ENCODE measurements at regions not wholly inside any gene's neighbourhood (a gene's known extent, or its start where the extent isn't known, plus 50 kb on each side); places are given as distances from the start of the nearest gene placed in this dataset.
"Not testable (repeated sequence)": the region's sequence is repeated elsewhere in the genome, so short reads cannot be mapped to it uniquely, and the experiment has no call there.

DNA sequence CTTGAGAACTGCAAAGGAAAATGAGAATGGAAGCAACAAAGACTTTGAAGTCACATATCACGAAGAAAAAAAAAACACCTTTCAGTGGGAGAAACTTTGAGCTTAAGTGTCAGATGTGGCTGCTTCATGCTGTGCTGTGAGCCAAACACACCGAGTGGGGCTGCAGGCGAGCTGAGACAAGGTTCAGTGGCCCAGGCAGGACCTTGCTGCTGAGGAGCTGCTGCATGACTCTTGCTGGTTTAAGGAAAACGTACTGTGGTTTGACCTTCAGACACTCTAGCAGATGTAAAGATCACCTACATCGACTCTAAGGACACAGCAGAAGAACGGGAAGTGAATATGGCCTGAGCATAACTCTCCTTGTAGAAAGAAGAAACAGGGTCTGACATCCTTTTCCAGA is 118.1 kb upstream of the OR4E1 start:
- DNase-seq: no peak

DNA sequence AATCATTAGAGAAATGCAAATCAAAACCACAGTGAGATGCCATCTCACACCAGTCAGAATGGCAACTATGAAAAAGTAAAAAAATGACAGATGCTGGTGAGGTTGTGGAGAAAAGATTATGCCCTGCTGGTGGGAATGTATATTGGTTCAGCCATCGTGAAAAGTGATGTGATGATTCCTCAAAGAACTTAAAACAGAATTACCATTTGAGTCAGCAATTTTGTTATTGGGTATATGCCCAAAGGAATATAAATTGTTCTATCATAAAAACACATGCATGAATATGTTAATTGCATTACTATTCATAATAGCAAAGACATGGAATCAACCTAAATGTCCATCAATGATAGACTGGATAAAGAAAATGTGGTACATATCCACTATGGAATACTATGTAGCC is 115.1 kb upstream of the OR4E1 start:
- DNase-seq: not testable (repeated sequence)

DNA sequence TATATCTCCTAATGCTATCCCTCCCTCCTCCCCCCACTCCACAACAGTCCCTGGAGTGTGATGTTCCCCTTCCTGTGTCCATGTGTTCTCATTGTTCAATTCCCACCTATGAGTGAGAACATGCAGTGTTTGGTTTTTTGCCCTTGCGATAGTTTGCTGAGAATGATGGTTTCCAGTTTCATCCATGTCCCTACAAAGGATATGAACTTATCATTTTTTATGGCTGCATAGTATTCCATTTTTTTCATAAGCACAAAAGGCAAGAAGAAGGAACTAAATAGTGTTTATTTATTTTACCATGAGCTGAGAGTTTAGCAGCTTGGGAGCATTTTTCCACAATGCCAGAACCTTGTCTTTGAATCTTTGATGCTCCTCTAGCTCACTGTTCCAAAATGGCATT is 113.6 kb upstream of the OR4E1 start:
- DNase-seq: not testable (repeated sequence)

DNA sequence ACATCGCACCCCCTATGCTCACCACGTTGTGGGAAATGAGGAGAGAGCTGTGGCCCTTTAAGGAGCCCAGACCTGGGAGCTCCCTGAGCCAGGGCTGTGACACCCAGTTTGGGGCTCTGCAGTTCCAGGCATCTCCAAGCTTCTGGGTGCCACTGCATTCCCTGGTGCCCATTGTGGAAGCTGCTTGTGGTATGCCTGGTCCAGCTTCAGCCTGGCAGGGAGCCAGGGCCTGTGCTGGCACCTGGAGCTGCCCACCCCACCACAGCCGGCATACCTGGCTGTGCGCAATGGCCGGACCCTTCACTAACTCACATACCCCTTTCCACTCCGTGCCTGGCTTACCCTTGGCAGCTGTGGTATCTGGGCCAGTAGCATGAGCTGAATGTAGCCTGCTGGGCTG is 107.9 kb upstream of the OR4E1 start:
- DNase-seq: no peak

DNA sequence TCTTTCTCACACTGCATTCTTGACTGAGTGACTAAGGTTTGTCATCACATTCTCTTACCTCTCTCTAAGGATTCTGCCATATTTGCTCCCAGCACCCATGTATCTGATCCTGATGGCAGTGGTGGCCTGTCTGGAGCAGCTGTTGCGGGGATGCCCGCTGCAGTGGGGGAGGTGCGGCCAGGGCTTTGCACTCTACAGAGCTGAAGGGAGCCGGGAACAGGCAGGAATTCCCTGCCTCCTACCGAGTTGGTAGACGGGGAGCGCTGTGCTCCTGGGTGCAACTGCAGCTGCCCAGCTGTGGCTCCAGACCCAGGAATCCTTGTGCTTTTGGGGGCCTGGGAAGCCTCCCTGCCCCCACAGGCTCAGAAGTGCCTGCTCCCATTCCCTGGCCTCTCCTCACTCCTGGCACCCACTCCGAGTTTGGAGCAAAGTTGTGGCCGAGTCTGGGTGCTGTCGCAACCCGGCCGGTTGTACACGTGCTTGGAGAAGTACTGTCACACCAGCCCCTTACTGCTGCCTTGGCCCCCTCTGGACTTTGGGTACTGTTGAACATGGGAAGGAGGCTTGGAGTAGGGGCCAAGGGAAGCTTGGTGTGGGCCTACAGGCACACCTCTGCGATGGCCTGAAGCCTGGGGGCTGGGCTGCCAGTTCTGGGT is 106.9 kb upstream of the OR4E1 start:
- no peak for DNase-seq

DNA sequence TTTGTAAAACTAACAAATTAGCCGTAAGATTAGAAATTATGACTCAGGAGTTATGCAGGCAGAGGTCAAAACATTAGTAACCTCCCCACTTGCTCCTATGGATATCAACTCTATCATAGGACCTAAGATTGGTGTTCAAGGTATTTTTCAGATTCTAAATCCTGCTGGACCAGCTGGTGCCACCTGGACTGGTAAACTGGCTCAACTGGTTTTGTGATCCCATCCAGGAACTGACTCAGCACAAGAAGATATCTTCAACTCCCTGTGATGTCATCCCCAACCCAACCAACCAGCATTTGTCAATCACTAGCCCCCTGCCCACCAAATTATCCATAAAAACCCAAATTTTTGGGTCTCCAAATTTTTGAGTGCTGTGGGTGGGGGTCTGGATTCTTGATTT is 98.1 kb upstream of the OR4E1 start:
- no peak for DNase-seq

DNA sequence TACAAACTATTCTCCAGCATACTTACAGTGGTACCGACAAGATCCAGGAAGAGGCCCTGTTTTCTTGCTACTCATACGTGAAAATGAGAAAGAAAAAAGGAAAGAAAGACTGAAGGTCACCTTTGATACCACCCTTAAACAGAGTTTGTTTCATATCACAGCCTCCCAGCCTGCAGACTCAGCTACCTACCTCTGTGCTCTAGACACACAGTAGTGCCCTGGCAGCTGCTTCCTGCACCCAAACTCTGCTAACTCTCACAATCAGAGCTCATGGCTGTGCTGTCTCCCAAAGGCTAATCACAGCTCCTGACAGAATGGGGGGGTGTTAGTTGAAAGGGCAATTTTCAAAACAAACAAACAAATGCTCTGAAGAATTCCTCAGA is 95.2 kb upstream of the OR4E1 start:
- no peak for DNase-seq

DNA sequence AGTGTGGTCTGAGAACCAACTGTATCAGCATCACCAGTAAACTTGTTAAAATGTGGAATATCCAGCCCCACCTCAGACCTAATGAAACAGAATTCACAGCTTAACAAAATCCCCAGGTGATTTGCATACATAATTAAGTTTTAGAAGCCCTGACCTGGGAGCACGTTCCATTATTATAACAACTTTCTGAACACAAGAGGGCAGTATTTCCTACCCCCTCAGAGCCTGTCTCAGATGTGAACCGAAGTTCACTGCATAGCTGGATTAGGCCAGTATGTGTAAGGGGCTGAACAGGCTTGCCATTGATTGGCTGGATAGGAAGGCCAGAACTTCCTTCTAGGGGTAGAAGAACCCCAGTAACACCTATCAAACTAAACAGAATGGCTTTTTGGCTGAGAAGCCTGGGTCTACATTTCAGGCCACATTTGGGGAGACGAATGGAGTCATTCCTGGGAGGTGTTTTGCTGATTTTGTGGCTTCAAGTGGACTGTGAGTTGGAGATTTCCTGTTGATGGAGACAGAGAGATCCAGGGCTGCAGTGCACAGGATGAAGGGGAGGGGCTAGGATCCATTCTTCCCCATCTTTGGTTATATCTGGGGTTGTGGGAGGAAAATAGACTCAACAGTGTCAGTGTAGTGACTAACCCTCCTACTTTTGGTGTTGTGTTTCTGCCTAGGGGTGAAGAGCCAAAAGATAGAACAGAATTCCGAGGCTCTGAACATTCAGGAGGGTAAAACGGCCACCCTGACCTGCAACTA is 94.7 kb upstream of the OR4E1 start:
- DNase-seq: peak; percentile 16 to 49

DNA sequence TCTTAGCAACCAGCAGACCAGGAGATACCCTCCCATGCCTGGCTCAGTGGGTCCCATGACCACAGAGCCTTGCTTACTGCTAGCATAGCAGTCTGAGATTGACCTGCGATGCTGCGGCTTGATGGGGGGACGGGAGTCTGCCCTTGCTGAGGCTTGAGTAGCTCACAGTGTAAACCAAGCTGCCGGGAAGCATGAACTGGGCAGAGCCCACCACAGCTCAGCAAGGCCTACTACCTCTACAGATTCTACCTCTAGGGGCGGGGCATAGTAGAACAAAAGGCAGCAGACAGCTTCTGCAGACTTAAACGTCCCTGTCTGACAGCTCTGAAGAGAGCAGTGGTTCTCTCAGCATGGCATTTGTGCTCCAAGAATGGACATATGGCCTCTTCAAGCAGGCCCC is 86.7 kb upstream of the OR4E1 start:
- DNase-seq: not testable (repeated sequence)

DNA sequence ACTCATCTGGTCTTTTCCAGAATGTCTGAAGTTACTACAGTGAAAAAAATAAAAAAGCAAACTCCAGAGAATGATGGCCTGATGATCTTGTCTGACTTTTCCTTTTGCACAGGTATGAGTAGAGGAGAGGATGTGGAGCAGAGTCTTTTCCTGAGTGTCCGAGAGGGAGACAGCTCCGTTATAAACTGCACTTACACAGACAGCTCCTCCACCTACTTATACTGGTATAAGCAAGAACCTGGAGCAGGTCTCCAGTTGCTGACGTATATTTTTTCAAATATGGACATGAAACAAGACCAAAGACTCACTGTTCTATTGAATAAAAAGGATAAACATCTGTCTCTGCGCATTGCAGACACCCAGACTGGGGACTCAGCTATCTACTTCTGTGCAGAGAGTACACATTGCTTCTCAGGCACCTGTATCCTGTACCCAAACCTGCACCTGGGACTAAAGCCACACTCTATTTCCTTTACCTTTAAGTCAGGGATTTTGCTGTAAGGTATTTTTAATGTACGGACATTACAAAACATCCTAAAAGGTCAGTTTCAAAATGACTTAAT is 75.8 kb upstream of the OR4E1 start:
- DNase-seq: no peak

DNA sequence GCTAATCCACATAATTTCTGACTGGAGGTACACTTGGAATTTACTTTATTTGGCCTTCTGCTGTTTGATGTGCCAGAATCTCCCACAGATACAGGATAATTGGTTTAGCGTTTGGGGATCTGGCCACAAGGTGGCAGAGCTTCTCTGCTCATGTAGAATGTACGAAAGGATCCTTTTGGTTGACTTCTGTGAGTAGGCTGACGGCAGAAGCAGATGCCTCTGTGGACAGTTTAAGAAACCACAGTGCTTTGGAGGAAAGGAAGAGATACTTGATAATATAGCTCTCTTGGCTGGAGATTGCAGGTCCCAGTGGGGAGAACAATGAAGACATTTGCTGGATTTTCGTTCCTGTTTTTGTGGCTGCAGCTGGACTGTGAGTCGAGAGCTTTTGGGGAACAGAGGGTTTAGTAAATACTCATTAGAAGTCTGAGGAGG is 75.3 kb upstream of the OR4E1 start:
- DNase-seq: peak; percentile 25 to 58

DNA sequence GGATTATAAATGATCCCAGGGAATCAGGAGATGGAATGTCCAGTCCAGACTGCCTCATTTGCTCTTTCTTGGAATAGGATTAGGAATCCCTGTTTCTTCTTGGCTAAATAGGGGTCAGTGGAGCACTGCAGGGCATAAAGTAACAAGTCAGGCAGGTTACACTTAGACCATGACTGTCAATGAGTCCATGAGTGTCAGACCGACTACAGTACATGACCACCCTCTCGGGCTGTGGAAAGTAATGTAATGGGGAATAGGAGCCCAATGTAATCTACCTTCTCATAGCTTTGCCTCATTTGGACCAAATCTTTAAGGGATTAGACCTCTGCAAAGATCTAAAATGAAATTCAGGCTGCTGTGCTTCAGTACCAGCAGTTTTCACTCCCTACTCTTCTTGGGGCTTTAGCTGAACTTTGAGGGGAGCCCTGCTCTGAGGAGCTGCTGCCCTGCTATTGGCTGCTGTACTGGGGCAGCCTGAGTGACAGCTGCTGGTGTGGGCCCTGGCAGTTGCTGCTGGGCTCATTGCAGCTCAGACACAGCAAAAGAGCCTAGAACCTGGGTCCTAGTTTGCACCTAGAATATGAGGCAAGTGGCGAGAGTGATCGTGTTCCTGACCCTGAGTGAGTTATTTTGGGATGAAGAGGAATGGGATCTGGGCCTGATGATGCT is 62.2 kb upstream of the OR4E1 start:
- DNase-seq: peak in 1 of 2 donors; percentile 26

DNA sequence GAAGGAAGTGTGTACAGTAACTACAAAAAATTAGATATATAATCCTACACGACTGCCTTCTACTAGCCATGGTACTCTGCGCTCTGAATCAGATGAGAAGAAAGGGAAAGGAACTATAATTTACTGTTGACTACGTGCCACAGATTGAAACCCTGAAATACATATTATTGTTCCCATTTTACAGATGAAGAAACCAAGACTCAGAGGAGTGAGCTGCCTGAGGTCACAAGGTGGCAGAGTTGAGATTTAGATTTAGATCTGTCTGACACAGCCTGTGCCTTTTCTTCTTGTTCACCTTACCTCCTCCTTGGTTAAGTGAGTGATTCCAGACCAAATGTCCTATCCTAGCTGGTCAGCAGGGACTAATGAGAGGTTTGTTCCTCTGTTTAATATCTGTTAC is 61.6 kb upstream of the OR4E1 start:
- no peak for DNase-seq

DNA sequence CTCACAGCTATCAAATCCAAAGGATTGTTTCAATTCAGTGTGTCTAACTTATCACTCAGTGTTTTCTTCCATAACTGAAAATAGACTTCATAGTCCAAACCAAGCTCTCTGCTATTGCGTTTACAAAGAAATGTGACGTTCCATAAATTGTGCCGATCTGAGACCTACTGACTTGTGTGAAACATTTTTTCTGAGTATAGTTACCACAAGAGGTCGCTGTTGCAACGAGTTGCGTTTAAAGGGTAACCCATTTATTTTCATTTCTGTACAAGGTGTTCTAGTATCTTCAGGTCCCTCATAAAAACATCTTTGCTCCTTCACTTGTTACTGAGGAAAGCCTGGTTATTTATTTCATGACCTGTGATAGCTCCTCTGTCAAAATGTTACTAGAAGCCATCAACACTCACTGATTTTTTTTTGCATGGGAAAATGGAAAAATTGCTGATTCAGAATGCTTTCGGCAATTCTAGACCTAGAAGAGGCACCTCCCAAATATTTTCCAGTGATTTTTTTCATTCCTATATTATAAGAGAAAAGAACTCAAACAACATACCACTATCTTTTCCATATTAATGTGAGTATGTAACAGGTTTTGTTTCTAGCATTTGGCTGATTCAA is 60.9 kb upstream of the OR4E1 start:
- peak; percentile 33 to 74 for DNase-seq

DNA sequence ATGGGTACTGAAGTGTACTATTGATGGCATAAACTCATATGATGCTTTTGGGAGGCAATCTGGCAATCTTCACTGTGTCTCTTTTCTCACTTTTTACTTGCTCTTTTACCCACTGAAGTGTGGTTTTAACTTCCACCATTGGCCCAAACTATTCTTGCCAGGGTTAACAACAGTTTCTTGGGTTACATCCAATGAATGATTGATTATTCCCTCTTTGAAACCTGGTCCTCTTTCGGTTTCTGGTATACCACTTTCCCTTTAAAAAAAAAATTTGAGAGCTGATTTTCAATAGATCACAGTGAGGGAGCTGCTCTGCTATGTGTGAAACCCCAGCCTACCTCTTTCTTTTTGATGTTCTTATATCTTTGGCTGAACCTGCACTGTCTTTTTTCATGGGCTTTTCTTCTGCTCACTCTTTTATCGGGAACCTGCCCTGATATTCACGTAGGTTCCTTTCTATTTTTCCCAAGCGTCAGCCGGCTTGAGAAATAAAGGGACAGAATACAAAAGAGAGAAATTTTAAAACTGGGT is 56.1 kb upstream of the OR4E1 start:
- no peak for DNase-seq

DNA sequence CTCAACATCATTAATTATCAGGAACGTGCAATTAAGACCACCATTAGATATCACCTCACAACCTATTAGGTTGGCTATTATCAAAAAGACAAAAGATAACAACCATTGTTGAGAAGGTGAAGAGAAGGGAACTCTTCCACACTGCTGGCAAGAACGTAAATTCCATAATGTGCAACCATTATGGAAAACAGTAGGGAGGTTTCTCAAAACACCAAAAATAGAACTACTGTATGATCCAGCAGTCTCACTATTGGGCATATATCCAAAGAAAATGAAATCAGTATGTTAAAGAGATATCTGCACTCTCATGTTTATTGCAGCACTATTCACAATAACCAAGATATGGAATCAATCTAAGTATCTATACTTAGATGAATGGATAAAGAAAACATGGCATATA is 51.6 kb upstream of the OR4E1 start:
- no peak for DNase-seq

DNA sequence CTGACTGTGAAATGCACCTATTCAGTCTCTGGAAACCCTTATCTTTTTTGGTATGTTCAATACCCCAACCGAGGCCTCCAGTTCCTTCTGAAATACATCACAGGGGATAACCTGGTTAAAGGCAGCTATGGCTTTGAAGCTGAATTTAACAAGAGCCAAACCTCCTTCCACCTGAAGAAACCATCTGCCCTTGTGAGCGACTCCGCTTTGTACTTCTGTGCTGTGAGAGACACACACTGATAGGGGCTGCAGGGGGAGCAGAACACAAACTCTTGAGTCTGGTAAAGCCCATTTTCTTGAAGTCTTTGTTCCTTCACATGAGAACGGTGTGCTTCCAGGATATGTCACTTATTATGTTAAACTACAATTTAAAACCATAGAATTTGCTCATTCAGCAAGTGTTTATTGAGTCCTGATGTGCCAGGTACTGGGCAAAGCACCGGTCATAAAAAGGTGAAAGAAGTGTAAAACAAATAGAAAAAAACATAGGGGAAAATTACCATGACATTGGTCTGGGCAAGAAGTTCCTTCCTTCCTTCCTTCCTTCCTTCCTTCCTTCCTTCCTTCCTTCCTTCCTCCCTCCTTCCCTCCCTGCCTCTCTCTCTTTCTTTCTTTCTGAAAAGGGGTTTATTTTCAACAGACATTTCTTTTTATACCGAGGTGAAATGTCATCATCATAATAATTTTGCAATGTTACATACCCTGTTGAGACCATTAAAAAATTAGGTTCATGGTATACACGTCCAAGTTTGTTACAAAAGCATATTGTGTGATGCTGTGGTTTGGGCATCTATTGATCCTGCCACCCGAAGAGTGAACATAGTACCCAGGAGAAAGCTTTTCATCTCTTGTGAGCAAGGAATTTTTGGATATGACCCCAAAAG is 50.7 kb upstream of the OR4E1 start:
- no peak for DNase-seq

DNA sequence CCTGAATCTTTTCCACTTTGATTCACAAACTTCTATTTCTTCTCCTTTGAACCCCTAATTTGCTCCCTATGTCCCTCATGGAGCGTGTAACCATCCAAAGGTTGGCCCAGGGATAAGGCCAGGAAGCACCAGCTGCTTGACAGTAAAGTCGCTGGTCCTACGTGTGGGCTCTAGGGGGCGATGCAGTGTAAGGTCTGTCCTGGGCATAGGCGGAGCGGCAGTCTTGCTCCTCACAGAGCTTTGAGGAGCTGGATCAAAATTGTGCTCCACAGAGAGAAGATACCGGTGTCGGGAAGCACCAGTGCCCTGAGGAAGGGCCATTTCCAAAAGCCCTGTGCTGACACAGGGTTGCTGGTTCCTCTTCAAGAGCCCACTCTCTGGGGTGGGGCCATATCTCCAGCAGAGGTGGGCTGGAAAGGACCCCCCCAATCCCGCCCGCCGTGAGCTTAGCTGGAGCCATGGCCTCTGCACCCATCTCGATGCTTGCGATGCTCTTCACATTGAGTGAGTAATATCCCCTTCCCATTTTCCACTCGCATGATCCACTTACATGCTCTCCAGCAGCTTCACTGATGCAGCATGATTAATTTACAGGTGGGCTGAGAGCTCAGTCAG is 49.9 kb upstream of the OR4E1 start:
- DNase-seq: peak; percentile 25 to 53
